HEK293T (cell line): ENCODE measurements at regions not wholly inside any gene's neighbourhood (a gene's known extent, or its start where the extent isn't known, plus 50 kb on each side); places are given as distances from the start of the nearest gene placed in this dataset.

Source experiments
- ARNT ChIP-seq: fragments of 450-650 bp; IDR thresholded peaks from 2 replicates; pipeline ENCODE4 v1.6.1; 2017; ENCODE audit warnings: mild to moderate bottlenecking
- BHLHE40 ChIP-seq: fragments of 450-650 bp; IDR thresholded peaks from 2 replicates; pipeline ENCODE4 v1.6.1; 2016; ENCODE audit warnings: mild to moderate bottlenecking, moderate library complexity, borderline replicate concordance
- CTBP1 ChIP-seq: fragments of 450-650 bp; IDR thresholded peaks from 2 replicates; pipeline ENCODE4 v1.6.1; 2016; ENCODE audit warnings: borderline replicate concordance
- ELF4 ChIP-seq: fragments of 450-650 bp; IDR thresholded peaks from 2 replicates; pipeline ENCODE4 v1.6.1; 2017; ENCODE audit warnings: antibody characterized with exemption
- HDGF ChIP-seq: fragments of 450-650 bp; IDR thresholded peaks from 2 replicates; pipeline ENCODE4 v1.6.1; 2017; ENCODE audit warnings: antibody characterized with exemption, borderline replicate concordance
- L3MBTL2 ChIP-seq: fragments of 450-650 bp; conservative IDR thresholded peaks from 2 replicates; pipeline ENCODE4 v1.6.1; 2016; ENCODE audit warnings: mild to moderate bottlenecking
- LEF1 ChIP-seq: fragments of 450-650 bp; IDR thresholded peaks from 2 replicates; pipeline ENCODE4 v1.6.1; 2017; ENCODE audit warnings: mild to moderate bottlenecking, borderline replicate concordance
- SP1 ChIP-seq: fragments of 450-650 bp; IDR thresholded peaks from 2 replicates; pipeline ENCODE4 v1.6.1; 2017
- SUZ12 ChIP-seq: fragments of 450-650 bp; IDR thresholded peaks from 2 replicates; pipeline ENCODE4 v1.6.1; 2016; ENCODE audit warnings: mild to moderate bottlenecking
- TARDBP ChIP-seq: fragments of 450-650 bp; IDR thresholded peaks from 2 replicates; pipeline ENCODE4 v1.6.1; 2016
- ZNF384 ChIP-seq: fragments of 450-650 bp; IDR thresholded peaks from 2 replicates; pipeline ENCODE4 v1.6.1; 2016
- TF ChIP-seq, protein P1 (sequence below): fragments of 450-650 bp; IDR thresholded peaks from 2 replicates; pipeline ENCODE4 v1.6.1; 2016

DNA sequence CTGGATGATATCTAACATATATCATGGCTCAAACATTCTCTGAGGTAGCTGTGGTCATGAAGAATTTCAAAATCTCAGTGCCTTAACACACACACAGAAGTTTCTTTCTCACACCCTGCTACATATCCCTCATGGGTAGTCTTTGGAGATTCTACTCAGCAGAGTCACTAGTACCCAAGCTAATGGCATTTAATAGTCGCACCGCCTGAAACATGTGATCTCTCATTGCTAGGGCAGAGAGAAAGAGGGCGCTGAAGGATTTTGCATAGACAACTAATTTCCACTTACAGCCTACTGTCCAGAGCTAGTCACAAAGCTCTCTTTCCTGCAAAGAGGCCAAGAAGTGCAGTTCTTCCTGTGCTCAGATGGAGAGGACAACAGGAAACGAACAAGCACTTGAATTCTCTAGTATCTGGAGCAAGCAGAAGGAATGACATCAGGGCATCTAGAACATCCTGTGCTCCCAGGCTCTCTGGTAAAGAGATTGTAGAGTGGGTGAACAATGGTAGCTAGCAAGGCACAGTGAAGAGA lies 183.4 kb upstream of the PTBP2 start:
- TF ChIP-seq ELF4 (no peak), SUZ12 (no peak), TARDBP (no peak), CTBP1 (no peak), SP1 (no peak), LEF1 (no peak), ZNF384 (no peak), ARNT (no peak), BHLHE40 (no peak), L3MBTL2 (no peak), HDGF (no peak)
- TF ChIP-seq, protein P1, sequence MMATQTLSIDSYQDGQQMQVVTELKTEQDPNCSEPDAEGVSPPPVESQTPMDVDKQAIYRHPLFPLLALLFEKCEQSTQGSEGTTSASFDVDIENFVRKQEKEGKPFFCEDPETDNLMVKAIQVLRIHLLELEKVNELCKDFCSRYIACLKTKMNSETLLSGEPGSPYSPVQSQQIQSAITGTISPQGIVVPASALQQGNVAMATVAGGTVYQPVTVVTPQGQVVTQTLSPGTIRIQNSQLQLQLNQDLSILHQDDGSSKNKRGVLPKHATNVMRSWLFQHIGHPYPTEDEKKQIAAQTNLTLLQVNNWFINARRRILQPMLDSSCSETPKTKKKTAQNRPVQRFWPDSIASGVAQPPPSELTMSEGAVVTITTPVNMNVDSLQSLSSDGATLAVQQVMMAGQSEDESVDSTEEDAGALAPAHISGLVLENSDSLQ: no peak
